GM19035 (cell line): ENCODE measurements at regions not wholly inside any gene's neighbourhood (a gene's known extent, or its start where the extent isn't known, plus 50 kb on each side); places are given as distances from the start of the nearest gene placed in this dataset.
"Not testable (repeated sequence)": the region's sequence is repeated elsewhere in the genome, so short reads cannot be mapped to it uniquely, and the experiment has no call there.

Source experiments
- ATAC-seq: cut with Tn5 transposase; IDR thresholded peaks from one replicate; pipeline ENCODE4 v1.9.1; 2021; ENCODE audit not compliant: unreplicated experiment

DNA sequence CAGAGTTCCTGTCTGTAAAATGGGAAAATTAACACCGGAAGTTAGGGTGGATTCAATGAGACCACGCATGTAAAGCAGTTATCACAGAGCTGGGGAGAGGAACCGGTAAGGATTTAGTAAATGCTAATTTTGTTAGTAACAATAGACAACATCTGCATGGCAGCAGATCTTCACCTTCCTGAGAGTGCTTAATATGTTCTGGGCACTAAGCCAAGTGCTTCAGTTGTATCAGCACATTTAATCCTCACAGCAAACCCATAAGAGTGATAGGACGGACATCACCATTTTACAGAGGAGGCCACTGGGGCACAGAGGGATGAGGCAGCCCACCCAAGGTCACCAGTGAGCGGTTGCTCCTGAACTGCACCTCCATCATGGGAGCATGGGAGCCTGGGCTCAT lies 189.4 kb downstream of the WNT5A start:
- ATAC-seq: no peak

GRCh38 chr3:55297245-55297644 lies 189.9 kb downstream of the WNT5A start:
- no peak for ATAC-seq

- no peak for ATAC-seq
Observed at GRCh38 chr3:55296791-55297190, 190.3 kb downstream of the WNT5A start.

DNA sequence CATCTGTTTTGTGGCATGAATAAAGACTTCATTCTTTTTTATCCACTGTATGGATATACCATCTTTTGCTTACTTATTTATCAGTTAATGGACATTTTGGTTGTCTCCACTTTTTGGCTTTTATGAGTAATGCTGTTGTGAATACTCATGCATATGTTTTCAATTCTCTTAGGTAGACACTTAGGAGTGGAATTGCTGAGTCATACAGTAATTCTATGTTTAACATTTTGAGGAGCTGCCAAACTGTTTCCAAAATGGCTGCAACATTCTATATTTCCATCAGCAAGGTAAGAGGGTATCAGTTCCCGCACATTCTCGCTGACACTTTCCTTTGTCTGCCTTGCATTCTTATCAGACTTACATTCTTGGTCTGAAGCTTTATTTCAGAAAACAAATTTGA lies 191.1 kb downstream of the WNT5A start:
- no peak for ATAC-seq

GRCh38 chr3:55294557-55294956 lies 192.5 kb downstream of the WNT5A start:
- ATAC-seq: no peak

GRCh38 chr3:55292360-55292759 lies 194.7 kb downstream of the WNT5A start:
- no peak for ATAC-seq

DNA sequence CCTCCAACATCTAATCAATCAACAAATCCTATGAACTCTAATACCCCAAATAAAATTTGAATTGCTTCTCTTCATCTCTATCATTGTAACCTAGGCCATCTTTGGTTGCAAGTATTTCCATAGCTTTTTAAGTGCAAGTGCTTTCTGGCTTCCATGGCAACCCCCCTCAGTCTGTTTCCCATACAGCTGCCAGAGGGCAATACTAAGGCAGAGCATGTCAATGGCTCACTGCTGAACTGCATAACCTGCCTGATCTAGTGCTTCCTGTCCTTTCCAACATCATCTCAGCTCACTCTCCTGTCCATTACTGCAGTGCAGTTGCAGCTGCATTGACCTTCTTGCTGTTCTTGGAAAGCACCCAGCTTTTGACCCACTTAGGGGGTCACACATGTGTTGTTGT lies 198.4 kb downstream of the WNT5A start:
- ATAC-seq: no peak

DNA sequence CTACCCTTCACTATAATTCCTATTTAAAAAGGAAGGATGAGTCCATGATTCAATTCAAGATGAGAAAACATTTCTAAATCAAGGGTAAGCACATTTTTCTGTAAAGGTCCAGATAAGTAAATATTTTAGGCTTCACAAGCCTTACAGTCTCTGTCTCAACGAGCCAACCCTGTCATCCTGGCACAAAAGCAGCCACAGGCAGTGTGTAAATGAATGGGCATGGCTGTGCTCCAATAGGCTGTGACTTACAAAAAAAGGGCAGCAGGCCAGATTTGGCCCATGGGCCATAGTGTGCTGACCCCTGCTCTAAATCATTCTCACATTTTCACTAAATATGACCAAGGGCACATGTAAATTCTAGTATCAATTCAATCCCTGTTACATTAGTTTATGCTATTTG lies 200.4 kb downstream of the WNT5A start:
- no peak for ATAC-seq

DNA sequence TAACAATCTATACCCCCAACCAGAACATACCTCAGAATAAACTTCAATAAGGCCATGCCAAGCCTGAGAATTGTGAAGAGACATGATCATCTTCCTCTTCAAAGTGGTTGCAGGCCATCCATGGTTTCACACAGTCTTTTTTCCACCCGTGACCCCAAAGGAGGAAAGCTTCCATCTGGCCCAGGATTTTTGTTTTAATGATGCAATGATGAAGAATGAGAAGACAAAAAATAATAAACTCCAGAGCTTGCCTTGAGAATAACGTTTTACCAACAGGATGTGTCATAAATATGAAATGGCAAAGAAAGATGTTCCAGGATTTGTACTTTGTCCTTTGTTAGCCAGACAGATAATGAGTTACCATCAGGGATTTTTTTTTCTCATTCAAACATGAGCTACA lies 201.9 kb downstream of the WNT5A start:
- ATAC-seq: no peak

DNA sequence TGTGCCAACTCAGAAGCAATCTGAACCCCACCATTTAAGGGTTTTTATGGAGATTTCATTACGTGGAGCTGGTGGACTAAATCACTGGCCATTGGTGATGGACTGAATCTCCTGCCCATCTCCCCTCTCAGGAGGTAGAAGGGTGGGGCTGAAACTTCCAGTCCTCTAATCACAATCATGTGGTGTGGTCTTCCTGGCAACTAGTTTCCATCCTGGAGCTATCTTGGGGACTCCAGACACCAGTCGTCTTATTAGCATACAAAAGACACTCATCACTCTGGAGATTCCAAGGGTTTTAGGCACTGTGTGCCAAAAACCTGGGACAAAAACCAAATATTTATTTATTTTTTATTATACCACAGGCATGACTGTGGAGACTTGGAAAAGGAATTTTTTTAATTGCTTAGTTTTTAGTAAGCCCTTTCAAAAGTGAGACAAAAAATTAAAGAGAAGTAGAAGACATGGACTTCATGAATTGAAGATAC lies 203.6 kb downstream of the WNT5A start:
- ATAC-seq: no peak

- ATAC-seq: no peak
Observed at GRCh38 chr3:55282994-55283393, 204.1 kb downstream of the WNT5A start.

DNA sequence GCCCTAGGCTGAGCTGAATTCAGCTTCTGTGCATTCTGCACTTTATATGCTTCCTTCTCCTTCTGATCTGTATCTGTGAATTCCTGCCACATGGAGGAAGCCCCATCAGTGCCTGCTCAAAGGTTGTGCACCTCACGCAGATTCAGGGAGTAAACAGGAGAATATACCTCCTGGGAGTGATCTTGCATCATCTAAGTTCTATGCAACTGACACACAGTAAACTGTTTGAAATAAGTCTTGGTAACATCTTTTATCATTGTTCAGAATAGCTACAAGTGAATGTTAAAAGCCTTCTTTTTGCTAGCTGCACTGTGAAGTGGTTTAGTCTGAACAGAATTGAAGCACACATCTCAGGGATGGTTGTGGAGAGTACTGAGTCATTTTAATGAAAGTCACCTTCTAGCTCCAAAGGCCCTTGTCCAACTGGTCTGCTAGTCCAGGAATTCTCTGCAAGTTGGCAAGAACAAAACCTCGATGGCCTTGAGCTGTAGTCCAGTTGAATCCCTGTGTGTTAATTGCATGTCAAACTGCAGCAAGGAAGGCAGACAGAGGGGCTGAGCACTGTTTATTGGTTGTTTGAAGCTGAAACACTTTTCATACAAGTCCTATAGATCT lies 215.0 kb downstream of the WNT5A start:
- ATAC-seq: no peak

GRCh38 chr3:55271549-55271948 lies 215.6 kb downstream of the WNT5A start:
- ATAC-seq: no peak

DNA sequence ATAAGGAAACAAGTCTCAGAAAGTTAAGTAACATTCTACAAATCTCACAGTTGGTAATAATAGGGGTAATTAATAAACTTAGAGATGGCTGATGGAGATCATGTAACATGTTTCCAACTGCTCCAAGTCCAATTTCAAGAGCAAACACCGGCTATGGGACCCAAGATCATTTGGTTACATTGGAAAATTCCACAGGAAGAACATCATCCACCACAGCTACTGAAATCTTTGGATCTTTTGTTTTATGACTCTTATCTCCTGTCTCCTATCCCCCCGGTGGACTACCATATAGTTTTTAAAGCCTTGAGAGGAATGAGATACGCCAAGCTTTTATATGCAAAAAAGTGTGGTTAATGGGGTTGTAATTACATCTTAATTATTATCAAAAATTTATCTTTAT lies 216.1 kb downstream of the WNT5A start:
- no peak for ATAC-seq

- ATAC-seq: no peak
Observed at GRCh38 chr3:55269636-55270035, 217.5 kb downstream of the WNT5A start.

- no peak for ATAC-seq
Observed at GRCh38 chr3:55269096-55269495, 218.0 kb downstream of the WNT5A start.

DNA sequence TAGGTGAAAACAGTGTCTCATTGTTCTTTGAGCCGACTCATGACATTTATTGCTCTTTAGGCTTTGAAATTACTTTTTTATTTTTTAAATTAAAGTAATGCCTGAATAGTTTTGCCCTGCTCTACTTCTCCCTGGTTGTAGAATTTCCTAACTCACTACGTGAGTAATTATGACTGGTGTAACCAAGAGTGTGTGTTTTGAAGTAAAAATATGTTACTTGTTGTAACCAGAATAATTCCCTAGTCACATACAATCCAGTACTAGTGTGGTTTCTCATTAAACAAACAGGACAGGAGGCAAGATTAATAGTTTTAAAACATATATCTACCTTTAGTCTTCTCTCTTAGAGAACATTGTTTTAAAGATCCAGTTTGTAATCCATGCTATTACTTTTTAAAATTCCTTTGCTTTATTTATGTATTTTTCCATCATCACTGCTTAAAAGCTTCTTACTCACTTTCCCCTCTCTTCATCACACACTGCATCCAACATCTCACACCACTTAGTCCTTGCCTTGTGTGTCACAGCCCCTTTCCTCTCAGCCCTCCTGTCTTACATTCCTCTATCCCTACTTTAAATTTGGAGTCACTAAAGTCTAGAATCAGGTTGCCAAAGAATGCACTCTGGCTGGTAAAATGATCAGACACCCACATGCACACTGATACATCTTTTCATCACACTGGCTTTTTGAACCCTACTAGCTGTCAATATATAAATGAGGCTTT lies 219.7 kb downstream of the WNT5A start:
- ATAC-seq: no peak

GRCh38 chr3:55264919-55265318 lies 222.2 kb downstream of the WNT5A start:
- ATAC-seq: no peak

DNA sequence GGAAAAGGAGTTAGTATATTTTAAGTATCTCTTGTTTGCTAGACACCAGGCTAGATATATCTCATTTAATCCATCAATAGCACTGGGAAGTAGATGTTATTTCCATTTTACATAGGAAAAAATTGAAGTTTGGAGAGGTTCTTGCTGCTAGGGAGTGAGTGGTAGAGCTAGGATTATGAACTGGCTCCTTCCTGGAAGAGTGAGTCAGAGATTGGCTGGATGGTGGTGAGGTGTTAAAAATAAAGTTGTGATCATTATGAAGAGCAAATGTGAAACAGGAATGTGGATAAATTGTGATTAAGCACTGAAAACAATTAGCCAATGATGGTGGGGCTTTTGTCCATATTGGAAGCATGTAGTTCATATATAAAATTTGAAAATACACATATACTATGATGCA lies 234.2 kb downstream of the WNT5A start:
- ATAC-seq: no peak

DNA sequence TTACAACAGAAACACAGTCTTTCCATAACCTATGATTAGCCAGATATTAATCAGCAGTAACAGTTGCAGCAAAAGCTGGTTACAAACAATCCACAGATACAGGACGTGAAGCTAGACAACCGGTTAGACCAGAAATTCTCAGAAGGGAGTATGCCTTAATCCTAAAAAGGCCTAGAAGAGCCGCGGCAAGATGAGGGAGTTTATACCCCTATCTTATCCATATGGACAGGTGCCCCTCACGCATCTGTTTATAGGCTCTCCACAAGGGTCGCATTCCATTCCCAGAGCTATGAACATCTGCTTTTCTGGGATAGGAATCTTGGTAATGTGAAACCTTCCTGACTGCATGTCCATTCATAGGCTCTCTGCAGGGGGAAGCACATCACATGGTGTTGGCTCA lies 237.9 kb downstream of the WNT5A start:
- not testable (repeated sequence) for ATAC-seq

- no peak for ATAC-seq
Observed at GRCh38 chr3:55247666-55248065, 239.4 kb downstream of the WNT5A start.

DNA sequence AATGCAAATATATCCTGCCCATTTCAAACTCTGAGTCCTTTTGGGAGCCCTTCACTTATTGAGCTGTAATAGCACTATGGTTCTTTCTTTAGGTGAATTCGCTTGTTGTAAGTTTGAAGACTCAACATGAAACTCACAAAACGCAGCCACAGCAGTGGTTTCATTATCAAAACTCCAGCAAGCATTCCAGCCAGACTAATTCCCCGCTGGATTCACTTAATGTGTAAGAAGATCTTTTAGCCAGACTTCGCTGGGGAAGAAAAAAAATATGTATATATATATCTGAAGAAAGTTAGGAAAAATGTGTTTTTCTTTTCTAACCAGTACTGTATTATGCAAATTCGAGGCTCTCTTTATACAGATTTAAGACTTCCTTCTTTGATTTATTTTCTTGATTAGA lies 241.1 kb downstream of the WNT5A start:
- no peak for ATAC-seq

DNA sequence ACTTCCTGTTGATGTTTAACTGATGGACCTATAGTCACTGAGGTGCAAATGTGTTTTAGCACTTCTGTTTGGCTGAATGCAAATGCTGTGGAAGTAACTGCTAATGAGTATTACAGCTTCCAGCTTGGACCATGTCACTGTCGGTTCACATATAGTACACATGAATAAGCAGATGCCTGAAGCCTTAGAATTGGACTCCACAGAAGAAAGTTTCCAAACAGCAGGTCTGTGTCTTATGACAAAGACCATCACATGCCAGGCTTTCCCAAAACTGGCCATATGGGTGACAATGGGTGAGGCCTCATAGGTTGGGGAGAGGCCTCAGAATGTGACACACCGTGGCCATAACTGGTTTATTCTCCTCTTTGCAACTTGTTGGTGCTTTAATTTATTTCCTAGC lies 241.8 kb downstream of the WNT5A start:
- ATAC-seq: no peak
